Stimulated activated CD4-positive, alpha-beta T cell treated with anti-CD3 and anti-CD28 coated beads, Interleukin-1b, Interleukin-23, amount 100 ng/mL, for 1 hour (primary cell): ENCODE measurements at regions not wholly inside any gene's neighbourhood (a gene's known extent, or its start where the extent isn't known, plus 50 kb on each side); places are given as distances from the start of the nearest gene placed in this dataset.
"Not testable (repeated sequence)": the region's sequence is repeated elsewhere in the genome, so short reads cannot be mapped to it uniquely, and the experiment has no call there.

Experiments used
- DNase-seq, 2 donors: peaks; one replicate each; pipeline ENCODE4 v3.0.0-alpha.2; 2020; ENCODE audit warnings: low read depth in 2 of 2

DNA sequence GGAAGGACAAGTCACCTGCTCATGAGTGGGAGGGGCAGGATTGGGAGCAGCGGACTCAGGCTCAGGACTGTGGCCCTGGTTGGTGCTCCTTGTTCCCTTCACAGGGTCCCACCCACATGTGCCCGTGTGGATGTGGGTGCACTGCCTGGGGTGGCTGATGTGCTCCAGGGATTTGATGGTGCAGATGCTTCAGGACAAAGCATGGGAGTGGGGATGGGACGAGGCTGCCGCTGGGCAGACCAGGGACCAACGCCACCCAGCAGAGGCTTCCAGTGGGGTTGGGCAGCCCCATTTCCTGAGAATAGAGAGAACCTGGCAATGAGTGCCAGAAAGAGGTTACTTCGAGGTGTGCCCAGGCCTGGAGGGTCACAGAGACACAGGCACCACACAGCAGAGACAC, 65.5 kb upstream of the IGLL5 start:
- DNase-seq, result no peak

DNA sequence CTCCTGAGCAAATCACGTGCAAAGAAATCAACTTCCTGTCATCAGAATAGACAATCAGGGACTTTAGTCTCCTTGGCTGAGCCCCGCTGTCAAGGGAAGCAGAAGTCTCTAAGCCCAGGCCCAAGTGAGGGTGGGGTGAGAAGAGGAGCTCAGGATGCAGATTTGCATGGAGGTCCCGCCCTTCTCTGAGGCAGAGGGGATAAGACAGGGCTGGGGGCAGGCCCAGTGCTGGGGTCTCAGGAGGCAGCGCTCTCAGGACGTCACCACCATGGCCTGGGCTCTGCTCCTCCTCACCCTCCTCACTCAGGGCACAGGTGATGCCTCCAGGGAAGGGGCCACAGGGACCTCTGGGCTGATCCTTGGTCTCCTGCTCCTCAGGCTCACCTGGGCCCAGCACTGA, 65.1 kb upstream of the IGLL5 start:
- not testable (repeated sequence) for DNase-seq

DNA sequence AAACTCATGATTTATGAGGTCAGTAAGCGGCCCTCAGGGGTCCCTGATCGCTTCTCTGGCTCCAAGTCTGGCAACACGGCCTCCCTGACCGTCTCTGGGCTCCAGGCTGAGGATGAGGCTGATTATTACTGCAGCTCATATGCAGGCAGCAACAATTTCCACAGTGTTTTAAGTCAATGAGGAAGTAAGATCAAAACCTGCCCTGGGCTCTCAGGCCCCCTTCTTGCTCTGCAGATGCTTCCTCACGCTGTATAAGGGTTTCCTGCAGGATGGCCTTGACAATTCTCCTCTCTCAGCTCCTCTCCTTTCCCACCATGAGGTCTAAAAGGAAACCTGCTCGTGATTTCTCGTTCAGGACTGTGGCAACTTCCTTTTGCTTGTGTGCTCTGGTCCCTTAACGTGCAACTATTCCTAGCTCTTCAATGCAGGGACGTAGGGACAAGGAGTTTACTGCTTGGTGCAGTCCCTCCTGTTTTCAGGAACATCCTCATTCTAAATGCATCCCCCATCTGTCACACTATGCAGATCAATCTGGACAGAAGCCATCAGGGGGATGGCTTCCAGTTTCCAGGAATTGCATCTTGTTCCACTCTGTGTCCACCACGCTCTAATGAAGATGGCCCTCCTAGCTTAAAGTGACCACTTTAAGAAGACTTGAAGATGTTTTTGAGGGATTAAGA, 64.3 kb upstream of the IGLL5 start:
- no peak for DNase-seq

DNA sequence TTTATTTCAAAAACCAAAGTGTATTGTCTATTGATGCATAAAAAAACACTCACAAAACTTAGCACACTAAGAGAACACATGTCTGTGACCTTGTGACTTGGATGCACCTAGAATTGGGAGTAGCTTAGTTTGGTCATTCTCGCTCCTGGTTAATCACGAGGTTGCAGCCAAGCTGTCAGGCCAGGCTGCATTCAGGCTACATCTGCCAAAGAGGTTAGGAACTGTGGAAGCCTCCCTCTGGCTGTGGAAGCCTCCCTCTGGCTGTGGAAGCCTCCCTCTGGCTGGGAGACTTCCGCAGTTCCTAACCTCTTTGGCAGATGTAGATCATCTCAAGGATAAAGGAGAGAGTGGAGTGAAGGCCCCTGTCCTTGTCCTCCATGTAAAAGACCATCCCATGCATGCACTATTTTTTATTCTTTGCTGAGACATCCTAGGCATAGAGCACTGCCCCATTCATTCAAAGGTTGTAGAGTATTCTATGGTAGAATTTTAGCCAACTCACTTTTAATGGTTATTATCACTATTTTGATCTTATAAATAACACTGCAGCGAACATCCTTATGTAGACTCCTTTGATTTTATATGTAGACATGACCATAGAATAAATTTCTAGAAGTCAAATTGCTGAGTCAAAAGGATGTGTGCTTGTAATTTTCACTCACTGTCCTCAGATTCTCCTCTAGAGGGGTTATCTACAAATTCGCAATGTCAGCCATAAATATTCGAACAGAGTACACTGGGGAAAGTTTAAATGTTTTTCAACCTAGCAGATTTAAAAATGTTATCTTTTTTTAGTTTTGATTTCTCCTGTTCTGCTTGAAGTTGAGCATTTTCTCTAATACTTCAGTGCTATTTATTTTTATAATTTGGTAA, 63.0 kb upstream of the IGLL5 start:
- DNase-seq, result no peak

DNA sequence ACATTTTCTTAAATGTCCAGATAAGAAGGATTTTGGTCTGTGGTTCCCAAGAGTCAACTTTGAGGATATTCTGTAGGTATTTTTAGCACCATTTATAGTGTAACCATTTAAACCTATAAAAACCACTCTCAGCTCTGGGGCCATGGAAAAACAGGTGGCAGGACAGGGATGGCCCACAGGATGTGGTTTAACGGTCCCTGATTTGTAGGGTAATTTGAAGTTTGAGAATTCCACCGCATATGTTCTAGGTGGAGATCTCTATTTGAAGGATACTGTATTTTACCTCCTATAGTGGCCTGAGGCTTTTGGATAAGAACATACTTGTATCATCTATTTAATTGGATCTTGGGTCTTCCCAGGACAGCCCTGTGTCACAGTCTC, 62.4 kb upstream of the IGLL5 start:
- no peak for DNase-seq

DNA sequence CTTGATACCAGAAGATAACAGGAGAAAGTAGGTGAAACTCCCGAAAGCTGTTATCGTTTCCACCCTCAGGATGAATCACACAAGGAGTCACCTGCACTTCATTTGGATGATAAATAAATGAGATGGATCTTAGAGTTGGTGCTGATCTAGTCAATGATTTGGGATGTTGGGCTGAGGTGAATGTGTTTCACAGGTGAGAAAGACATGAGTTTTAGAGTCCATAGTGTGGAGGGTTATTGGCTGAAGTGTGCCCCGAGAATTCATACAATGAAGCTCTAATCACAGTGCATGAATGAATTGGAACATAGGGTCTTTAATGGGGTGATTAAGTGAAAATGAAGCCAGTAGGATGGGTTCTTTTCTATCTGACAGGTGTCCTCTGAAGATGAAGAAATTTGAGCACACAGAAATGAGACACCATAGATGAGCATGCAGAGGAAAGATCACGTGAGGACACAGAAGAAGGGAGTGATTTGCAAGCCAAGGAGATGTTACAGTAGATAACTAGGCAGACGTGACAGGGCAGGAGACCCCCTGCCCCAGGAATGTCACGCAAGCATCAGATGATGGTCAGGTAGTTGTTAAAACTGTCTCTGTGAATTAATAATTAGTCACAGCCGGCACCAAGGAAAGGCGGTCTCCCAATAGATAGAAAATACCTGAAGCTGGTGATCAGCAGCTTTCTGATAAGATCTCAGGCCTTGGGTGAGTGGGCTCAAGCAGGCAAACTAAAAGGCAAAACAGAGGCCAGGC, 60.3 kb upstream of the IGLL5 start:
- DNase-seq, result no peak

DNA sequence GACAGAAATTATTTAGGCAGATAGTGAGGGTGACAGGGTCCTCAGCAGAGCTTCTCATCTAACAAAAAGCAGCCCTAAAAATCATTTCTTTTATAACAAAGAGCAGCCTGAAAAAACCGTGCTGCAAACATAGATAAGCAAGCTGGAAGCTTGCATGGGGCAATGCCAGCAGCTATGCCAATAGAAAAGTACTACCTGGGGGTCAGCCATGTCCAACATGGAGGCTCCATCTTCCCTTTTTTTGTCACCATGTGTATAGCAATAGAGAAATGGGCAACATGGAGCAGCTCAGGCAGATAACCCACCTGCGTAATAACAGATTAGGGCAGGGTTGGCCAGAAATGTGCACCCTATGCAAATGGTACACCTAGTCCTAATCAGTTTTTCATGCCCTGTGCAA, 57.4 kb upstream of the IGLL5 start:
- no peak for DNase-seq

DNA sequence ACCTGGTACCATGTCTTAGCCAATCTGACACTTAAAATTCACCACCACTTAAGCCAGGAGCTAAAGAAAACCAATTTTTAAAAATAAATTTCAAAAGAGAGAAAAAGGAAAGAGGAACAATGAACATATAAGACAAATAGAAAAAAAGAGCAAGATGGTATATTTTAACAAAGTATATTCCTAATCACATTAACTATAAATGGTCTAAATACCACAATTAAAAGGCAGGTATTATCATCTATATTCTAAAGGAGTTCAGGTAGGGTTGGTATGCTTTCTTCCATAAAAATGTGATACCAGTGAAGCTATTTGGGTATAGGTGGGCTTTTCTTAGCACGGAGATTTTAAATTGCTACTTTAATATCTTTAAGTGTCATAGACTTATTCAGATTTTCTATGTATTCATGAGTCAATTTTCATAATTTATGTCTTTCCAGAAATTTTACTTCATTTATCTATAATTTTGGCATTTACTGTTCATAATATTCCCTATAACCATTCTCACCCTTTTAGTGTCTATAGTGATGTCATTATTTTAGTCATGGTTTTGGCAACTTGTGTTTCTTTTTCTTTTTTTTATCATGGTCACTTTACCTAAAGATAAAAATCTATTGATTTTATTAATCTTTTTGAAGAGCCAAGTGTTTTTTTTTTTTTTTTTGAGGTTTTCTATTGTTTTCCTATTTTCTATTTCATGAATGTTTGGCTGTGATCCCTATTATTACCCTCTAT, 56.5 kb upstream of the IGLL5 start:
- no peak for DNase-seq

DNA sequence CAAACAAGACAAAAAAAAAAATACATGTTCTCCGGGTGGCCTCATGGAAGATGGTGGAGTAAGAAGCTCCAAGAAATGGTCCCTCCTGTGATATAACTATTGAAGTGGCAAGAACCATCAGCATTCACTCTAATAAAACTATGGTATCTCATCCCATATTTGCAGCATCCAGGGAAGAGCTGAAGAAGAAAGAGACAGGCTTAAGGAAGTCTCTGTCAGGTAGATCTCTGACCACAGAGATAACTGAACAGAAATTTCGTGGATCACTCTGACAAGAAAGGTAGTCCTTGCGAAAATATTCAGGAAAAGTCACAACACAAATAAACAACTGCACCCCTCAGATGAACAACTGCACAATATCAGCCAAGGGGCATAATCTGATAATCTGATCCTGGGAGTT, 54.6 kb upstream of the IGLL5 start:
- no peak for DNase-seq

DNA sequence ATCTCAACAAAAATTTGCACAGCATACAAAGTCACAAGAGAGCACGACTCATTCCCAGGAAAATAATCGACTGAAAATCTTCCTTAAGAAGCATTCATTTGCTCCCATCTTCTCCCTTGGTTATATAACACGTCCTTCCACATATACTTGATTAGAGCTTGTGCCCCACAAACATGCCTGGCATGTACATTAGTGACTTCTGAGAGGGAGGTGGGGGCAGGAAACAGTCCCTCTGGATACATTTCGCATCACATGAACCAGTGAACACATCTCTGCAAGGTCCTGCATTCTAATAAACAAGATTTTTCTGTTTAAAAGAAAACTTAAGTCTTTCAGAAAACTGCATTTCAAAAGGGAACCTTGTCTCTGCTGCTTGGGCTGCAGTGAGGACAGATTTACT, 54.1 kb upstream of the IGLL5 start:
- DNase-seq, result no peak

DNA sequence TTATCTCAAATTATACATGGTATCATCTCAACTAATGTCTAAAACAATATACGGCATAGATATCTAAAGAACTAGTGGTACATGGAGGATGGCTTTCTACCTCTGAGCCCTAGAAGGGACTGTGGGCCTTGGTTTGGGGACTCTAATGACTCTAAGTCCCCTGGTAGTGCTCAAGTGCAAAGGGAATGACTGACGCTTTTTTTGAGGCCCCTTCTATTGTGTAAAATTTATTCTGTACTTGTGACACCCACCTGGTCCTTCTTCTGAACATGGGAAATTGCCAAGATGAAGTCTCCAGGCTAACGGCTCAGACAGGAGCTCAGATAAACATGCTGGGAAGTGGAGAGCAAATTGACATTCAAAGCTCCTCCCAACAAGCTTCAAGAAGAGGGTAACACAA, 53.4 kb upstream of the IGLL5 start:
- no peak for DNase-seq

DNA sequence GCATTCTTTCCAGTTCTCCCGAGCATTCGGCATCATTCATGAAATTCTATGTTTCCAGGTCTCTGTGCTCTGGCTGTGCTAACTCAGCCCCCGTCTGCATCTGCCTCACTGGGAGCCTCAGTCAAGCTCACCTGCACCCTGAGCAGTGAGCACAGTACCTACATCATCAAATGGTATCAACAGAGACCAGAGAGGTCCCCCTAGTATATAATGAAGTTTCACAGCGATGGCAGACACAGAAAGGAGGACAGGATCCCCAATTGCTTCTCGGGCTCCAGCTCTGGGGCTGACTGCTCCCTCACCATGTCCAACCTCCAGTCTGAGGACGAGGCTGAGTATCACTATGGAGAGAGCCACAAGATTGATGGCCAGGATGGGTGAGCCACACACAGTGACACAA, 52.8 kb upstream of the IGLL5 start:
- DNase-seq, result no peak

DNA sequence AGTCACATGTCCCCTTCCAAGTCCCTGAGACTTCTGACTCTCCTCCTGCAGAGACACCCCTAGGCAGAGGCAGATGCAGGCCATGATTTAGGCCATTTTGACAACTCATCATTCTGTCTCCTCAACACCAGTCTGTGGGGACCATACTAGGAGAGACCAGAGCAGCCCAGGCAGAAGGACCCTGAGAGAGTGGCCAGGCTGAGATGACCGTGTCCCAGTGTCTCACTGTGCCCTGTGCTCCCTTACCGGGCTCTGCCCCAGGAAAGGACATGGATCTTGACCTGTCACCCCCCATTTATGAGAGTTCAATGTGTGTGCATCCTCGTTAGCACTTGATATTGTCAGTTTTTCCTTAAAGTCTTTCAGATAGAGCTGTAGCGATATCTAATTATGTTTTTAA, 52.4 kb upstream of the IGLL5 start:
- no peak for DNase-seq

DNA sequence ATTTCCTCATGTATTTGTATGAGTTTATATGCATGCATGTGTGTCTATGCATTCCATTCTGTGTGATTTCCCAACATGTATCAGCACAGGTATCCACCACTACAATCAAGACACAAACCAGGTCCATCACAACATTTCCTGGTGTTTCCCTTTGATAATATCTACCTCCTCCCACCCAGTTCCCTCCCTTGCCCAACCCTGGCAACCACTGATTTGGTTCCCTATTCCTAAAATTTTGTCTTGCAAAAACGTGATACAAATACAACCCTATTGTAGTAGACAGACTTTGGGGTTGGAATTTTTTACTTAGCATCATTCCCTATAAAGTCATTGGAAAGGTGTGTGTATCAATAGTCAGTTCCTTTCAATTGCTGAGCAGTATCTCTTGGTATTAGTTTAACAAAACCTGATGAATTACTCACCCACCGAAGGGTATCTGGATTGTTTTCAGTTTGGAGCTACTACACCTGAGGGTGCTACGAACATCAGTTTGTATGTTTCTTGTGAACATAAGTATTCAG, 51.8 kb upstream of the IGLL5 start:
- no peak for DNase-seq

DNA sequence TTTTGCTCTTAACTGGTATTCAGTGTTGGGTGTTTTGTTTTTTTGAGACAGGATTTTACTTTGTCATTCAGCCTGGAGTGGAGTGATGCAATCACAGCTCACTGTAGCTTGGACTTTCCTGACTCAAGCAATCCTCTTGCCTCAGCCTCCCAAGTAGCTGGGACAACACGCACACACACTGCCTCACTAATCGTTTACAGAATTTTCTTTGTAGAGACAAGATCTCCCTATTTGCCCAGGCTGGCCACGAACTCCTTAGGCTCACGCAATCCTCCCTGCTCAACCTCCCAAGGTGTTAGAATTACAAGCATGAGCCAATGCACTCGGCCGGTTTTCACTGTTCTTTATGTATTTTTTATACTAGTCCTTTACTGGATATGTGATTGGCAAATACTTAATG, 51.0 kb upstream of the IGLL5 start:
- DNase-seq, result no peak
